GM10266 (cell line): ENCODE measurements at regions not wholly inside any gene's neighbourhood (a gene's known extent, or its start where the extent isn't known, plus 50 kb on each side); places are given as distances from the start of the nearest gene placed in this dataset.

Experiments used
- DNase-seq: peaks from one replicate; pipeline ENCODE4 v3.0.0; 2012; ENCODE audit errors: extremely low spot score
- CTCF ChIP-seq: IDR thresholded peaks from 2 replicates; pipeline ENCODE4 v1.5.1; 2012; ENCODE audit warnings: mild to moderate bottlenecking, low read depth; ENCODE audit not compliant: control insufficient read depth, insufficient read depth; ENCODE audit errors: missing control alignments

- no peak for TF ChIP-seq CTCF
- no peak for DNase-seq
Measured at GRCh38 chr13:22652796-22653195, 528.0 kb upstream of the SGCG start.

GRCh38 chr13:22653866-22654265 is 526.9 kb upstream of the SGCG start:
- no peak for TF ChIP-seq CTCF
- DNase-seq = no peak

GRCh38 chr13:22655106-22655852 is 525.5 kb upstream of the SGCG start:
- no peak for TF ChIP-seq CTCF
- DNase-seq = no peak

- no peak for DNase-seq
Measured at GRCh38 chr13:22662771-22663170, 518.0 kb upstream of the SGCG start.

GRCh38 chr13:22665506-22665905 is 515.3 kb upstream of the SGCG start:
- TF ChIP-seq CTCF = no peak
- DNase-seq = no peak

More at GRCh38 chr13:22662771-22663170, 518.0 kb upstream of the SGCG start:
- TF ChIP-seq CTCF = no peak

- no peak for DNase-seq
- TF ChIP-seq CTCF = no peak
Measured at GRCh38 chr13:22690756-22691155, 490.0 kb upstream of the SGCG start.

- no peak for TF ChIP-seq CTCF
- DNase-seq = no peak
Measured at GRCh38 chr13:22693691-22694090, 487.1 kb upstream of the SGCG start.
